Erythroblast (primary cell): ENCODE measurements at regions not wholly inside any gene's neighbourhood (a gene's known extent, or its start where the extent isn't known, plus 50 kb on each side); places are given as distances from the start of the nearest gene placed in this dataset.

Source experiments
- GATA1 ChIP-seq: IDR thresholded peaks from 2 replicates; pipeline ENCODE4 v1.6.1; 2011; ENCODE audit warnings: low read depth, mild to moderate bottlenecking, control low read depth, low read length, moderate library complexity
- POLR2A ChIP-seq: IDR thresholded peaks from 2 replicates; pipeline ENCODE4 v1.6.1; 2011; ENCODE audit warnings: mild to moderate bottlenecking, low read length

GRCh38 chr6:50147371-50147770, 97.6 kb upstream of the DEFB112 start:
- TF ChIP-seq POLR2A (no peak), GATA1 (no peak)
